IMR-90 (cell line): ENCODE measurements at regions not wholly inside any gene's neighbourhood (a gene's known extent, or its start where the extent isn't known, plus 50 kb on each side); places are given as distances from the start of the nearest gene placed in this dataset.

Experiments
- ATAC-seq: fragments of 200-7000 bp; cut with Tn5 transposase; 2 replicates; pipeline ENCODE4 v1.9.1; 2020; ENCODE audit warnings: low read depth, mild to moderate bottlenecking, moderate library complexity
- BruUV-seq: library from RNA; stranded (reverse); fragments of 400-500 nt; replicated peaks from 2 replicates; lab custom pipeline; 2021; lab: Mats Ljungman, UMichigan
- CTCF ChIA-PET: fragments of 300-600 bp; formaldehyde crosslinking; extraction: SDS; loops from one replicate; lab custom pipeline; 2021; ENCODE audit warnings: antibody characterized with exemption; lab: Yijun Ruan, JAX
- POLR2A ChIA-PET: fragments of 300-600 bp; sonication (Branson Sonifier 250); formaldehyde crosslinking; loops from one replicate; lab custom pipeline; 2022; ENCODE audit warnings: antibody characterized with exemption; ENCODE audit not compliant: unreplicated experiment; lab: Charles Lee
- DNase-seq: peaks from one replicate; pipeline ENCODE4 v3.0.0; 2013
- H2AFZ ChIP-seq: replicated peaks from 2 replicates; pipeline ENCODE3; 2013; ENCODE audit warnings: low read length, mild to moderate bottlenecking; ENCODE audit not compliant: poor library complexity
- H2AK5ac ChIP-seq: 2 replicates; pipeline ENCODE4 v1.6.1; 2013; ENCODE audit warnings: low read depth, low read length, inconsistent platforms
- H2AK9ac ChIP-seq: replicated peaks from 2 replicates; pipeline ENCODE3; 2013; ENCODE audit warnings: mild to moderate bottlenecking, low read depth, low read length, moderate library complexity; ENCODE audit not compliant: poor library complexity
- H2BK120ac ChIP-seq: 2 replicates; pipeline ENCODE4 v1.6.1; 2013; ENCODE audit warnings: low read depth, low read length, inconsistent platforms
- H2BK15ac ChIP-seq: 3 replicates; pipeline ENCODE4 v1.6.1; 2013; ENCODE audit warnings: low read depth, low read length, inconsistent platforms
- H2BK20ac ChIP-seq: 2 replicates; pipeline ENCODE4 v1.6.1; 2013; ENCODE audit warnings: low read depth, mild to moderate bottlenecking, inconsistent platforms, low read length, moderate library complexity
- H2BK5ac ChIP-seq: 2 replicates; pipeline ENCODE4 v1.6.1; 2013; ENCODE audit warnings: mild to moderate bottlenecking, low read depth, low read length, inconsistent platforms; ENCODE audit not compliant: poor library complexity, severe bottlenecking
- H3K14ac ChIP-seq: replicated peaks from 2 replicates; pipeline ENCODE4 v1.6.1; 2013; ENCODE audit warnings: low read depth, low read length, inconsistent platforms
- H3K18ac ChIP-seq: 2 replicates; pipeline ENCODE4 v1.6.1; 2013; ENCODE audit warnings: low read depth, low read length, control low read depth
- H3K23ac ChIP-seq: 2 replicates; pipeline ENCODE4 v1.6.1; 2013; ENCODE audit warnings: low read depth, low read length, inconsistent platforms
- H3K27ac ChIP-seq: 2 replicates; pipeline ENCODE4 v1.5.1; 2013; ENCODE audit warnings: mild to moderate bottlenecking, control low read depth, low read length; ENCODE audit not compliant: insufficient read depth
- H3K27me3 ChIP-seq: 2 replicates; pipeline ENCODE4 v1.6.1; 2013; ENCODE audit warnings: low read length; ENCODE audit not compliant: control insufficient read depth, insufficient read depth
- H3K36me3 ChIP-seq: 2 replicates; pipeline ENCODE4 v1.6.1; 2013; ENCODE audit warnings: low read length, mixed read lengths; ENCODE audit not compliant: control insufficient read depth, insufficient read depth
- H3K4ac ChIP-seq: 2 replicates; pipeline ENCODE4 v1.6.1; 2013; ENCODE audit warnings: low read depth, low read length, inconsistent platforms
- H3K4me1 ChIP-seq: 2 replicates; pipeline ENCODE4 v1.6.1; 2013; ENCODE audit warnings: low read length, mixed read lengths; ENCODE audit not compliant: control insufficient read depth, insufficient read depth
- H3K4me2 ChIP-seq: 2 replicates; pipeline ENCODE4 v1.6.1; 2013; ENCODE audit warnings: low read depth, mild to moderate bottlenecking, control low read depth, low read length, moderate library complexity
- H3K4me3 ChIP-seq: 2 replicates; pipeline ENCODE4 v1.5.1; 2013; ENCODE audit warnings: low read depth, mild to moderate bottlenecking, control low read depth, low read length, moderate library complexity; ENCODE audit not compliant: insufficient read depth
- H3K56ac ChIP-seq: 2 replicates; pipeline ENCODE4 v1.6.1; 2013; ENCODE audit warnings: low read length, inconsistent platforms; ENCODE audit not compliant: insufficient read depth; ENCODE audit errors: extremely low read depth
- H3K79me1 ChIP-seq, 2 experiments: 2 replicates each; pipeline ENCODE4 v1.6.1; 2013; ENCODE audit warnings: low read length in 2 of 2, inconsistent platforms in 1 of 2, low read depth in 1 of 2
- H3K9ac ChIP-seq: 2 replicates; pipeline ENCODE4 v1.6.1; 2013; ENCODE audit warnings: low read depth, low read length, control low read depth
- H3K9me1 ChIP-seq: 2 replicates; pipeline ENCODE4 v1.6.1; 2013; ENCODE audit warnings: low read length, inconsistent platforms; ENCODE audit not compliant: insufficient read depth
- H3K9me3 ChIP-seq: 2 replicates; pipeline ENCODE4 v1.6.1; 2013; ENCODE audit warnings: low read length; ENCODE audit not compliant: control insufficient read depth, insufficient read depth
- H4K20me1 ChIP-seq: 2 replicates; pipeline ENCODE4 v1.6.1; 2013; ENCODE audit warnings: low read length, inconsistent platforms; ENCODE audit not compliant: insufficient read depth
- H4K5ac ChIP-seq: 2 replicates; pipeline ENCODE4 v1.6.1; 2013; ENCODE audit warnings: mild to moderate bottlenecking, low read depth, low read length, control low read depth
- H4K8ac ChIP-seq, 2 experiments: 2 replicates each; pipeline ENCODE4 v1.6.1; 2013; ENCODE audit warnings: low read depth in 2 of 2, low read length in 2 of 2, control low read depth in 1 of 2, inconsistent platforms in 1 of 2
- H4K91ac ChIP-seq: 2 replicates; pipeline ENCODE4 v1.6.1; 2013; ENCODE audit warnings: low read depth, low read length, inconsistent platforms; ENCODE audit not compliant: insufficient read depth
- BHLHE40 ChIP-seq: fragments of 150-350 bp; IDR thresholded peaks from 2 replicates; pipeline ENCODE4 v1.6.1; 2016; ENCODE audit warnings: mild to moderate bottlenecking, low read depth, low read length
- CEBPB ChIP-seq: IDR thresholded peaks from 2 replicates; pipeline ENCODE4 v1.6.1; 2012; ENCODE audit warnings: low read depth, low read length, improper control_type of control experiment
- CHD1 ChIP-seq: IDR thresholded peaks from 2 replicates; pipeline ENCODE4 v1.6.1; 2012; ENCODE audit warnings: low read depth, low read length, improper control_type of control experiment
- FOS ChIP-seq: fragments of 150-350 bp; IDR thresholded peaks from 2 replicates; pipeline ENCODE4 v1.6.1; 2016; ENCODE audit warnings: low read depth, low read length
- MAFK ChIP-seq: IDR thresholded peaks from 2 replicates; pipeline ENCODE4 v1.6.1; 2012; ENCODE audit warnings: low read depth, low read length, improper control_type of control experiment
- MAZ ChIP-seq: IDR thresholded peaks from 2 replicates; pipeline ENCODE4 v1.6.1; 2012; ENCODE audit warnings: low read depth, mild to moderate bottlenecking, low read length, improper control_type of control experiment, moderate library complexity, borderline replicate concordance
- MXI1 ChIP-seq: IDR thresholded peaks from 2 replicates; pipeline ENCODE4 v1.6.1; 2012; ENCODE audit warnings: low read depth, mild to moderate bottlenecking, low read length, moderate library complexity, borderline replicate concordance
- NFE2L2 ChIP-seq: fragments of 150-350 bp; IDR thresholded peaks from 2 replicates; pipeline ENCODE4 v1.6.1; 2016; ENCODE audit warnings: low read depth, mild to moderate bottlenecking, low read length
- POLR2A ChIP-seq: IDR thresholded peaks from 2 replicates; pipeline ENCODE4 v1.6.1; 2012; ENCODE audit warnings: mild to moderate bottlenecking, low read depth, low read length
- RAD21 ChIP-seq: IDR thresholded peaks from 2 replicates; pipeline ENCODE4 v1.6.1; 2012; ENCODE audit warnings: low read length, improper control_type of control experiment
- RCOR1 ChIP-seq: IDR thresholded peaks from 2 replicates; pipeline ENCODE4 v1.6.1; 2012; ENCODE audit warnings: mild to moderate bottlenecking, low read length, improper control_type of control experiment; ENCODE audit not compliant: insufficient replicate concordance
- RFX5 ChIP-seq: IDR thresholded peaks from 2 replicates; pipeline ENCODE4 v1.8.0; 2012; ENCODE audit warnings: low read depth, mild to moderate bottlenecking, low read length, moderate library complexity
- SMC3 ChIP-seq: fragments of 150-350 bp; IDR thresholded peaks from 2 replicates; pipeline ENCODE4 v1.6.1; 2016; ENCODE audit warnings: low read depth, mild to moderate bottlenecking, antibody characterized with exemption, low read length, moderate library complexity
- WGBS, 2 experiments: methylation state at CpG; one replicate each; pipeline versions ENCODE4 v1.1.5 to v1.1.7; 2013; ENCODE audit warnings: missing lambda C conversion rate in 2 of 2; ENCODE audit not compliant: insufficient read length in 1 of 2; ENCODE audit errors: extremely low coverage in 2 of 2; 5-methylcytosine and 5-hydroxymethylcytosine counted together
- dilution Hi-C: fragments of 300-500 bp; cut with HindIII; formaldehyde crosslinking; loops from one replicate; pipeline ENCODE4 v1.14.3; 2018; ENCODE audit warnings: low sequenced_read_pairs; ENCODE audit not compliant: unreplicated experiment
- in situ Hi-C: fragments of 300-500 bp; cut with MboI; formaldehyde crosslinking; loops from 3 replicates; pipeline ENCODE4 v1.14.3; 2019; ENCODE audit warnings: low sequenced_read_pairs, inconsistent platforms, mixed read lengths
- intact Hi-C: fragments of 100-400 bp; cut with micrococcal nuclease; formaldehyde crosslinking; loops from 2 replicates; pipeline ENCODE4 v1.10.0; 2022
- TF ChIP-seq, protein P1 (sequence below): fragments of 150-350 bp; IDR thresholded peaks from 2 replicates; pipeline ENCODE4 v1.6.1; 2017; ENCODE audit warnings: mild to moderate bottlenecking, antibody characterized with exemption, low read length, low read depth
- TF ChIP-seq, protein P2 (sequence below): fragments of 150-350 bp; IDR thresholded peaks from 2 replicates; pipeline ENCODE4 v1.6.1; 2016; ENCODE audit warnings: low read depth, mild to moderate bottlenecking, low read length, moderate library complexity, borderline replicate concordance
- TF ChIP-seq, protein P3 (sequence below): conservative IDR thresholded peaks from 2 replicates; pipeline ENCODE4 v1.5.1; 2012; ENCODE audit warnings: mild to moderate bottlenecking, low read depth, low read length, improper control_type of control experiment

DNA sequence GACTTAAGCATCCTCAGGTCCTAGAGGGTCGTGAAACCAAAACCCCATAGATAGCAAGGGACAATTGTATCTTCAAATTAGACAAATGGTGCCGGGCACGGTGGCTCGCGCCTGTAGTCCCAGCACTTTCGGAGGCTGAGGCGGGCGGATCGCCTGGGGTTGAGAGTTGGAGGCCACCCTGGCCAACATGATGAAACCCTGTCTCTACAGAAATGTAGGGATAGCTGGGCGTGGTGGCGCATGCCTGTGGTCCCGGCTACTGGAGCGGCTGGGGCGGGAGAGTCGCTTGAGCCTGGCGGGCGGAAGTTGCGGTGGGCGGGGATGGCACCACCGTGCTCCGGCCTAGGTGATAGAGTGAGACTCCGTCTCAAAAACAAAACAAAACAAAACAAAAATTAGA, 780.6 kb downstream of the BRINP3 start:
- H4K5ac ChIP-seq, result no peak overlapping the region
- H3K56ac ChIP-seq, result no peak overlapping the region
- H2AK5ac ChIP-seq, result no peak overlapping the region
- no peak overlapping the region for H3K23ac ChIP-seq
- no peak overlapping the region for H4K8ac ChIP-seq
- no peaks in the 10 kb centered on the region for H3K9me1 ChIP-seq
- in situ Hi-C loops, result no loop called here
- DNase-seq (no peak), ATAC-seq (no peak)
- H3K14ac ChIP-seq, result no peak overlapping the region
- no peaks in the 10 kb centered on the region for H3K79me1 ChIP-seq
- H3K27me3 ChIP-seq, result no peaks in the 10 kb centered on the region
- H2BK20ac ChIP-seq, result no peak overlapping the region
- H3K27ac ChIP-seq, result no peak overlapping the region
- no peak overlapping the region for H3K4ac ChIP-seq
- no peak overlapping the region for H4K91ac ChIP-seq
- no peaks in the 10 kb centered on the region for H3K9me3 ChIP-seq
- 100% methylated on average over 2 of the region's 22 CpGs; no CpG with 5 or more reads in 1 of the 2 experiments for WGBS, 2 experiments
- H2AFZ ChIP-seq, result no peak overlapping the region
- H2BK15ac ChIP-seq, result no peak overlapping the region
- TF ChIP-seq CEBPB, result no peak
- TF ChIP-seq, protein P1, sequence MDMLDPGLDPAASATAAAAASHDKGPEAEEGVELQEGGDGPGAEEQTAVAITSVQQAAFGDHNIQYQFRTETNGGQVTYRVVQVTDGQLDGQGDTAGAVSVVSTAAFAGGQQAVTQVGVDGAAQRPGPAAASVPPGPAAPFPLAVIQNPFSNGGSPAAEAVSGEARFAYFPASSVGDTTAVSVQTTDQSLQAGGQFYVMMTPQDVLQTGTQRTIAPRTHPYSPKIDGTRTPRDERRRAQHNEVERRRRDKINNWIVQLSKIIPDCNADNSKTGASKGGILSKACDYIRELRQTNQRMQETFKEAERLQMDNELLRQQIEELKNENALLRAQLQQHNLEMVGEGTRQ, result no peak
- no peak for TF ChIP-seq SMC3
- TF ChIP-seq, protein P2, sequence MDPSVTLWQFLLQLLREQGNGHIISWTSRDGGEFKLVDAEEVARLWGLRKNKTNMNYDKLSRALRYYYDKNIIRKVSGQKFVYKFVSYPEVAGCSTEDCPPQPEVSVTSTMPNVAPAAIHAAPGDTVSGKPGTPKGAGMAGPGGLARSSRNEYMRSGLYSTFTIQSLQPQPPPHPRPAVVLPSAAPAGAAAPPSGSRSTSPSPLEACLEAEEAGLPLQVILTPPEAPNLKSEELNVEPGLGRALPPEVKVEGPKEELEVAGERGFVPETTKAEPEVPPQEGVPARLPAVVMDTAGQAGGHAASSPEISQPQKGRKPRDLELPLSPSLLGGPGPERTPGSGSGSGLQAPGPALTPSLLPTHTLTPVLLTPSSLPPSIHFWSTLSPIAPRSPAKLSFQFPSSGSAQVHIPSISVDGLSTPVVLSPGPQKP, result no peak
- no peak for TF ChIP-seq POLR2A
- TF ChIP-seq MAFK, result no peak
- no peak for TF ChIP-seq MXI1
- TF ChIP-seq RCOR1, result no peak
- no peak for TF ChIP-seq MAZ
- TF ChIP-seq, protein P3, sequence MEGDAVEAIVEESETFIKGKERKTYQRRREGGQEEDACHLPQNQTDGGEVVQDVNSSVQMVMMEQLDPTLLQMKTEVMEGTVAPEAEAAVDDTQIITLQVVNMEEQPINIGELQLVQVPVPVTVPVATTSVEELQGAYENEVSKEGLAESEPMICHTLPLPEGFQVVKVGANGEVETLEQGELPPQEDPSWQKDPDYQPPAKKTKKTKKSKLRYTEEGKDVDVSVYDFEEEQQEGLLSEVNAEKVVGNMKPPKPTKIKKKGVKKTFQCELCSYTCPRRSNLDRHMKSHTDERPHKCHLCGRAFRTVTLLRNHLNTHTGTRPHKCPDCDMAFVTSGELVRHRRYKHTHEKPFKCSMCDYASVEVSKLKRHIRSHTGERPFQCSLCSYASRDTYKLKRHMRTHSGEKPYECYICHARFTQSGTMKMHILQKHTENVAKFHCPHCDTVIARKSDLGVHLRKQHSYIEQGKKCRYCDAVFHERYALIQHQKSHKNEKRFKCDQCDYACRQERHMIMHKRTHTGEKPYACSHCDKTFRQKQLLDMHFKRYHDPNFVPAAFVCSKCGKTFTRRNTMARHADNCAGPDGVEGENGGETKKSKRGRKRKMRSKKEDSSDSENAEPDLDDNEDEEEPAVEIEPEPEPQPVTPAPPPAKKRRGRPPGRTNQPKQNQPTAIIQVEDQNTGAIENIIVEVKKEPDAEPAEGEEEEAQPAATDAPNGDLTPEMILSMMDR, result no peak
- no peak for TF ChIP-seq RFX5
- no peak for TF ChIP-seq BHLHE40
- no peak for TF ChIP-seq CHD1
- no peak for TF ChIP-seq NFE2L2
- no peak for TF ChIP-seq FOS
- TF ChIP-seq RAD21, result no peak
- H3K9ac ChIP-seq, result no peak overlapping the region
- intact Hi-C loops, result no loop called here
- no peak overlapping the region for H2BK5ac ChIP-seq
- BruUV-seq, result no TSS peak
- no peaks in the 10 kb centered on the region for H4K20me1 ChIP-seq
- dilution Hi-C loops, result no loop called here
- H2BK120ac ChIP-seq, result no peak overlapping the region
- no peak overlapping the region for H3K4me2 ChIP-seq
- no peak overlapping the region for H2AK9ac ChIP-seq
- CTCF ChIA-PET, result no interaction called here
- POLR2A ChIA-PET, result no interaction called here
- no peaks in the 10 kb centered on the region for H3K36me3 ChIP-seq
- no peaks in the 10 kb centered on the region for H3K4me1 ChIP-seq
- H3K4me3 ChIP-seq, result no peak overlapping the region
- no peak overlapping the region for H3K18ac ChIP-seq
